ENCODE measurements at regions not wholly inside any gene's neighbourhood (a gene's known extent, or its start where the extent isn't known, plus 50 kb on each side); places are given as distances from the start of the nearest gene placed in this dataset.

GRCh38 chr1:185480545-185480944 is 163.5 kb upstream of the IVNS1ABP start:
- BruUV-seq (replicated peaks): no TSS peak
- TF ChIP-seq MAX (IDR thresholded peaks at IDR 0.05; ENCODE audit: insufficient read depth, insufficient read length) (no peak), GATA2 (IDR thresholded peaks at IDR 0.05; ENCODE audit: insufficient read depth, insufficient read length, low read depth, low read length) (no peak), EZH2 (IDR thresholded peaks at IDR 0.05; ENCODE audit: borderline replicate concordance, low read depth, low read length, severe bottlenecking) (no peak), FOS (IDR thresholded peaks at IDR 0.05; ENCODE audit: borderline replicate concordance, insufficient read depth, low read length) (no peak), CTCF (IDR thresholded peaks at IDR 0.05; ENCODE audit: extremely low read depth in 1 of 2, insufficient read depth in 1 of 2, low read depth in 1 of 2, low read length in 2 of 2) (no peak), MYC (IDR thresholded peaks at IDR 0.05; ENCODE audit: low read depth, low read length) (no peak), JUN (IDR thresholded peaks at IDR 0.05; ENCODE audit: borderline replicate concordance, insufficient read depth, insufficient read length, low read depth) (no peak), POLR2AphosphoS5 (IDR thresholded peaks at IDR 0.05; ENCODE audit: insufficient read depth, low read depth, low read length) (no peak), POLR2A (IDR thresholded peaks at IDR 0.05; ENCODE audit: low read depth, low read length) (no peak)
- Histone ChIP-seq H3K4me2 (ENCODE audit: insufficient read depth, low read length) (no peak overlapping the region), H3K27ac (ENCODE audit: insufficient read depth, low read depth, low read length) (no peak overlapping the region), H4K20me1 (replicated peaks; ENCODE audit: control insufficient read depth, extremely low read depth, insufficient read depth, low read length) (no peaks in the 10 kb centered on the region), H3K9me3 (replicated peaks; ENCODE audit: control insufficient read depth, insufficient read depth, low read length) (no peaks in the 10 kb centered on the region), H3K36me3 (ENCODE audit: control insufficient read depth in 2 of 2, extremely low read depth in 1 of 2, insufficient read depth in 2 of 2, low read length in 2 of 2) (no peaks in the 10 kb centered on the region), H3K79me2 (ENCODE audit: control insufficient read depth, insufficient read depth, low read length) (no peaks in the 10 kb centered on the region), H3K9me1 (replicated peaks; ENCODE audit: control insufficient read depth, extremely low read depth, insufficient read depth, low read length) (no peaks in the 10 kb centered on the region), H3K4me1 (ENCODE audit: control insufficient read depth, extremely low read depth, insufficient read depth, low read length) (no peaks in the 10 kb centered on the region), H3K27me3 (ENCODE audit: control insufficient read depth in 2 of 2, insufficient read depth in 2 of 2, low read length in 2 of 2) (no peaks in the 10 kb centered on the region), H3K4me3 (replicated peaks in 1 of 3; ENCODE audit: insufficient read depth in 1 of 3, low read depth in 1 of 3, low read length in 3 of 3) (no peak overlapping the region), H3K9ac (replicated peaks; ENCODE audit: extremely low read depth, insufficient read depth, low read length) (no peak overlapping the region), H2AFZ (ENCODE audit: low read depth, low read length) (no peak overlapping the region)
- DNase-seq (ENCODE audit: low read depth, low spot score) (no peak), FAIRE-seq (no peak)
- dilution Hi-C loops (cut with MboI; ENCODE audit: extremely low pct_ligation_motif_present, low sequenced_read_pairs) (no loop called here), intact Hi-C loops (cut with micrococcal nuclease) (no loop called here)
- POLR2A ChIA-PET: no interaction called here
- CTCF ChIA-PET: no interaction called here

All from endothelial cell of umbilical vein (primary cell).